DOHH2 (cell line): ENCODE measurements at regions not wholly inside any gene's neighbourhood (a gene's known extent, or its start where the extent isn't known, plus 50 kb on each side); places are given as distances from the start of the nearest gene placed in this dataset.

ENCODE experiments used
- H3F3A ChIP-seq: fragments of 200-600 bp; sonication (generic), shearing (Covaris generic); 2 replicates; pipeline ENCODE4 v1.6.0; 2016; ENCODE audit warnings: antibody characterized with exemption, mild to moderate bottlenecking; ENCODE audit not compliant: control insufficient read depth, insufficient read depth
- H3K27ac ChIP-seq: fragments of 200-600 bp; sonication (generic); 2 replicates; pipeline ENCODE4 v1.5.1; 2014; ENCODE audit warnings: low read depth, mild to moderate bottlenecking, low read length, moderate library complexity
- H3K27me3 ChIP-seq: fragments of 200-600 bp; sonication (generic); 2 replicates; pipeline ENCODE4 v1.6.1; 2014; ENCODE audit warnings: mild to moderate bottlenecking, low read length, mixed read lengths; ENCODE audit not compliant: control insufficient read depth
- H3K36me3 ChIP-seq: fragments of 200-600 bp; sonication (generic); 2 replicates; pipeline ENCODE4 v1.6.1; 2014; ENCODE audit warnings: mild to moderate bottlenecking, low read length, moderate library complexity, mixed read lengths; ENCODE audit not compliant: control insufficient read depth
- H3K4me1 ChIP-seq: fragments of 200-600 bp; sonication (generic); 2 replicates; pipeline ENCODE4 v1.6.1; 2014; ENCODE audit warnings: mild to moderate bottlenecking, low read length, mixed read lengths; ENCODE audit not compliant: control insufficient read depth
- H3K4me2 ChIP-seq: fragments of 200-600 bp; sonication (generic); 2 replicates; pipeline ENCODE4 v1.6.0; 2014; ENCODE audit warnings: mild to moderate bottlenecking, low read length, moderate library complexity
- H3K4me3 ChIP-seq: fragments of 200-600 bp; sonication (generic); 2 replicates; pipeline ENCODE4 v1.5.1; 2014; ENCODE audit warnings: mild to moderate bottlenecking, low read length, mixed read lengths
- H3K79me2 ChIP-seq: fragments of 200-600 bp; sonication (generic); 2 replicates; pipeline ENCODE4 v1.6.1; 2014; ENCODE audit warnings: mild to moderate bottlenecking, low read length, mixed read lengths; ENCODE audit not compliant: control insufficient read depth
- H3K9me2 ChIP-seq: fragments of 200-600 bp; sonication (generic); replicated peaks from 2 replicates; pipeline ENCODE4 v1.6.1; 2014; ENCODE audit warnings: mild to moderate bottlenecking, low read length, mixed read lengths; ENCODE audit not compliant: control insufficient read depth
- H3K9me3 ChIP-seq: fragments of 200-600 bp; sonication (generic); 2 replicates; pipeline ENCODE4 v1.6.1; 2014; ENCODE audit warnings: antibody characterized with exemption, low read length, mixed read lengths; ENCODE audit not compliant: control insufficient read depth, insufficient read depth
- H4K20me1 ChIP-seq: fragments of 200-600 bp; sonication (generic); 2 replicates; pipeline ENCODE4 v1.6.0; 2014; ENCODE audit warnings: low read depth, mild to moderate bottlenecking, antibody characterized with exemption, low read length, moderate library complexity; ENCODE audit not compliant: control insufficient read depth, insufficient read depth
- EZH2phosphoT487 ChIP-seq: fragments of 200-600 bp; sonication (generic); IDR thresholded peaks from 2 replicates; pipeline ENCODE4 v1.6.1; 2017; ENCODE audit warnings: borderline replicate concordance, mild to moderate bottlenecking, antibody characterized with exemption, low read length, moderate library complexity, mixed read lengths
- TF ChIP-seq, protein P1 (sequence below): fragments of 200-600 bp; sonication (generic); IDR thresholded peaks from one replicate; pipeline ENCODE4 v1.5.1; 2014; ENCODE audit warnings: antibody characterized with exemption, mild to moderate bottlenecking, low read depth, low read length; ENCODE audit not compliant: poor library complexity, severe bottlenecking

DNA sequence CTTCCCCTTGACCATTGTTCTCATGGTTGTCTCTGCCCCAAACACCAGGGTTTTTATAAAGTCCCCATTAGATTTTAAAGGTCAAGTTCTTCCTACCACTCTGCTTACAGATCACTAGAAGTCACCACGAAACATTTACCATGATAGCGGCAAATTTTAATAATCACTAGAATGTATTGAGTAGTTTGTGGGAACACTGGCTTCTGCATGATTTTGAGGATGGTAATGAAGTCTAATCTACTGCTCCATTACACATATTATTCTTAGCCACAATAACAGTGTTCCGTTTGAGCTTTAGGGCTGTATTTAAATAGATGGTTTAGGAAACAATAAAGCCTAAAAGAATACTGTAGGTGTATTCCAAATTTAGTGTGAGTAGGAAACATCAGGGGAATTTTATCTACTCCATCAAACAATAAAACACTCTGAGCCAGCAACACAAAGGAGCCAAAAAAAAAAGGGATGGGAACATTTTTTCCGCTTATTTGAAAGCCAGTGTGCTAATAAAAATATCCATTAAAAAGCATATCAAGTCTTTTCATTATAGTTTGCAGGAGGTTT is 49.7 kb downstream of the KLF12 start:
- Histone ChIP-seq H3K4me1 (peaks cover 3% of the 10 kb centered on the region), H3K9me2 (no peaks in the 10 kb centered on the region), H3K4me2 (no peak overlapping the region), H3K4me3 (no peak overlapping the region), H3K27me3 (no peaks in the 10 kb centered on the region), H3K79me2 (peaks cover 92% of the 10 kb centered on the region), H3K36me3 (no peaks in the 10 kb centered on the region), H4K20me1 (no peaks in the 10 kb centered on the region), H3K9me3 (no peaks in the 10 kb centered on the region), H3K27ac (no peak overlapping the region), H3F3A (no peaks in the 10 kb centered on the region)
- no peak for TF ChIP-seq EZH2phosphoT487
- TF ChIP-seq, protein P1, sequence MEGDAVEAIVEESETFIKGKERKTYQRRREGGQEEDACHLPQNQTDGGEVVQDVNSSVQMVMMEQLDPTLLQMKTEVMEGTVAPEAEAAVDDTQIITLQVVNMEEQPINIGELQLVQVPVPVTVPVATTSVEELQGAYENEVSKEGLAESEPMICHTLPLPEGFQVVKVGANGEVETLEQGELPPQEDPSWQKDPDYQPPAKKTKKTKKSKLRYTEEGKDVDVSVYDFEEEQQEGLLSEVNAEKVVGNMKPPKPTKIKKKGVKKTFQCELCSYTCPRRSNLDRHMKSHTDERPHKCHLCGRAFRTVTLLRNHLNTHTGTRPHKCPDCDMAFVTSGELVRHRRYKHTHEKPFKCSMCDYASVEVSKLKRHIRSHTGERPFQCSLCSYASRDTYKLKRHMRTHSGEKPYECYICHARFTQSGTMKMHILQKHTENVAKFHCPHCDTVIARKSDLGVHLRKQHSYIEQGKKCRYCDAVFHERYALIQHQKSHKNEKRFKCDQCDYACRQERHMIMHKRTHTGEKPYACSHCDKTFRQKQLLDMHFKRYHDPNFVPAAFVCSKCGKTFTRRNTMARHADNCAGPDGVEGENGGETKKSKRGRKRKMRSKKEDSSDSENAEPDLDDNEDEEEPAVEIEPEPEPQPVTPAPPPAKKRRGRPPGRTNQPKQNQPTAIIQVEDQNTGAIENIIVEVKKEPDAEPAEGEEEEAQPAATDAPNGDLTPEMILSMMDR = no peak

DNA sequence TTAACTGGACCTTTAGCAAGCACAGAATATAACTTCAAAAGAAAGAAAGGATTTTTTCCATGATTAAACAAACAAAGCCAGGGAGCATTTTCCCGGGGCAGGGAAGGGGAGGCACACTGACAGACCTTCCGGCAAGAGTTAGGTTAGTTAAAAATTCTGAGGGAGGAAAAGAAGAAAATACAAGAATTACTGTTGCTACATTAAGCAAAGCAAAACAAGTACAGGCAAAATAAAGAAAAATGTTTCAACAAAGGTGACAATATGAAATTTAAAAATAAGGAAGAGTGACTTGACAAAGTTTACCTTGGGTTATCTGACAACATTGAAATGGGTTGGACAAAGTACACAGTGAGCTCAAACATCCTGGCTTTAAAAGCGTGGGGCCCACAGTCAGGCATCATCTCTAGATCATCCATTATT is 51.5 kb downstream of the KLF12 start:
- no peaks in the 10 kb centered on the region for H3K9me2 ChIP-seq
- no peak overlapping the region for H3K27ac ChIP-seq
- TF ChIP-seq, protein P1 = no peak
- TF ChIP-seq EZH2phosphoT487 = no peak
- H3K27me3 ChIP-seq = no peaks in the 10 kb centered on the region
- H3K9me3 ChIP-seq = no peaks in the 10 kb centered on the region
- H3F3A ChIP-seq = no peaks in the 10 kb centered on the region
- H3K36me3 ChIP-seq = no peaks in the 10 kb centered on the region
- H3K4me2 ChIP-seq = no peak overlapping the region
- peaks cover 90% of the 10 kb centered on the region for H3K79me2 ChIP-seq
- H3K4me3 ChIP-seq = no peak overlapping the region
- H3K4me1 ChIP-seq = no peaks in the 10 kb centered on the region
- H4K20me1 ChIP-seq = no peaks in the 10 kb centered on the region

DNA sequence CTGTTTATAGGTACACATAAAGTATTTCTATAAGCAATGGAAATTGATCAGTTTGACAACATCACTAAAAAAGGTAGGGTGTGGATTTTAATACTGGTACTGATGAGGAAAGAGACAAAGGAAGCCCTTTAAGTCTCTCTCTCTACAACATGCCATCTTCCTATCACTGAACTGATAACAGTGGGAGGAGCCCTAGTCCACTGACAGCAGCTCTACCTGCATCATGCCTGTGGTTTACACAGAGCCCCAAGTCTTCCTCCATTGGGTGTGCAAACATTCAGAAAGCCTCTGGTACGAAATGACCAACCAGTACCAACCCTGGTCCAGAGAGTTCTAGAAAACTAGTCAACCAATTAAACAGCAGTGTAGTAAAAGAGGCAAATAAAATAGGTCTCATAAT is 53.4 kb downstream of the KLF12 start:
- H3K9me2 ChIP-seq = no peaks in the 10 kb centered on the region
- no peaks in the 10 kb centered on the region for H3K27me3 ChIP-seq
- H3K79me2 ChIP-seq = peaks cover 92% of the 10 kb centered on the region
- H3F3A ChIP-seq = no peaks in the 10 kb centered on the region
- no peaks in the 10 kb centered on the region for H4K20me1 ChIP-seq
- TF ChIP-seq, protein P1 = no peak
- no peak for TF ChIP-seq EZH2phosphoT487
- no peak overlapping the region for H3K27ac ChIP-seq
- H3K4me2 ChIP-seq = no peak overlapping the region
- H3K9me3 ChIP-seq = no peaks in the 10 kb centered on the region
- H3K4me1 ChIP-seq = peaks cover 14% of the 10 kb centered on the region
- no peak overlapping the region for H3K4me3 ChIP-seq
- H3K36me3 ChIP-seq = no peaks in the 10 kb centered on the region
